T-helper 17 cell (primary cell): ENCODE measurements at regions not wholly inside any gene's neighbourhood (a gene's known extent, or its start where the extent isn't known, plus 50 kb on each side); places are given as distances from the start of the nearest gene placed in this dataset.

ENCODE experiments used
- ATAC-seq: fragments of 150-1000 bp; cut with Tn5 transposase; 2 replicates; pipeline ENCODE4 v1.10.0; 2021; ENCODE audit warnings: mild to moderate bottlenecking, moderate library complexity
- DNase-seq, 3 donors: peaks; one replicate each; pipeline versions ENCODE4 v3.0.0 to v3.0.0-alpha.2; 2020 to 2021
- H3K9me3 ChIP-seq: one replicate; pipeline ENCODE4 v1.7.0; 2013; ENCODE audit warnings: low read length, mild to moderate bottlenecking; ENCODE audit not compliant: control insufficient read depth, poor library complexity, severe bottlenecking
- H3K27ac Mint-ChIP-seq: one replicate; pipeline ENCODE4 v1.8.0; 2022; ENCODE audit warnings: mild to moderate bottlenecking, moderate library complexity, mixed read lengths
- H3K27me3 Mint-ChIP-seq: one replicate; pipeline ENCODE4 v1.8.0; 2022; ENCODE audit warnings: mixed read lengths
- H3K36me3 Mint-ChIP-seq: one replicate; pipeline ENCODE4 v1.8.0; 2022; ENCODE audit warnings: low read depth, mixed read lengths
- H3K4me1 Mint-ChIP-seq: one replicate; pipeline ENCODE4 v1.8.0; 2022; ENCODE audit warnings: mild to moderate bottlenecking, mixed read lengths
- H3K4me3 Mint-ChIP-seq: one replicate; pipeline ENCODE4 v1.8.0; 2022; ENCODE audit warnings: mild to moderate bottlenecking, moderate library complexity, mixed read lengths

GRCh38 chr11:110038201-110038600, 55.0 kb upstream of the ZC3H12C start:
- Mint-ChIP-seq H3K4me1 (no peaks in the 10 kb centered on the region), H3K27ac (no peak overlapping the region), H3K4me3 (no peak overlapping the region), H3K36me3 (no peaks in the 10 kb centered on the region), H3K27me3 (peaks cover 6% of the 10 kb centered on the region)
- H3K9me3 ChIP-seq: no peaks in the 10 kb centered on the region
- DNase-seq (no peak), ATAC-seq (no peak)
